ENCODE measurements at regions not wholly inside any gene's neighbourhood (a gene's known extent, or its start where the extent isn't known, plus 50 kb on each side); places are given as distances from the start of the nearest gene placed in this dataset.

DNA sequence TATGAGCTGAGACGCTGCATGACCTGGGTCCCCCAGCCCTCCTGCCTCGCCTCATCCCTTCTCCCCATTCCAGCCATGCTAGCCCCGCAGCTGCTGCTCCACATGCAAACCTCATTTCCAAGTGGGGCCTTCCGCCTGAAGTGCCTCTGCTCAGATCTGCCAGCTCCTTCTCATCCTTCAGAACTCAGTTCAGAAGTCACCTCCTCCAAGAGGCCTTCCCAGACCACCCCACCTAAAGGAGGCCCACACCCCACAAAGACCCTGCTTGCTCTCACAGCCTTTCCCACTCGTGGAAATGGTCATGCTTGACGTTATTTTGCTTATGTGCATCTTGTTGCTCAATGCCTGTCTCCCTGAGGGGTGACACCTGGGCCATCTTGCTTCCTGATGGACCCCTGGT lies 58.7 kb downstream of the RMI2 start:
- no peaks in the 10 kb centered on the region for H3K4me1 ChIP-seq
- H3K36me3 ChIP-seq = no peaks in the 10 kb centered on the region
- H3K27me3 ChIP-seq = no peaks in the 10 kb centered on the region
- DNase-seq = no peak
- H3K4me3 ChIP-seq = no peak overlapping the region
- 75 to 82% methylated on average over 2 to 6 of the region's 6 CpGs for WGBS, 2 donors (ENCODE audit: low coverage in 1 of 2)
- in situ Hi-C loops (cut with MboI; ENCODE audit: low pct_ligation_motif_present in 1 of 4, low pct_unique_long_range_greater_than_20kb in 1 of 4, low sequenced_read_pairs in 3 of 4) = loop anchor here in 3 of 4 donors (10.0 to 25.0 kb wide), 5 partner anchors 121 to 411 kb away; a partner anchor contains a TSS
- intact Hi-C loops (cut with DNase I; ENCODE audit: low total_unique reads) = no loop called here
- no peaks in the 10 kb centered on the region for H3K9me3 ChIP-seq
- no peak overlapping the region for H3K27ac ChIP-seq
- no peak for TF ChIP-seq EP300 (IDR thresholded peaks at IDR 0.05; ENCODE audit: low read depth)
- TF ChIP-seq, protein P1, sequence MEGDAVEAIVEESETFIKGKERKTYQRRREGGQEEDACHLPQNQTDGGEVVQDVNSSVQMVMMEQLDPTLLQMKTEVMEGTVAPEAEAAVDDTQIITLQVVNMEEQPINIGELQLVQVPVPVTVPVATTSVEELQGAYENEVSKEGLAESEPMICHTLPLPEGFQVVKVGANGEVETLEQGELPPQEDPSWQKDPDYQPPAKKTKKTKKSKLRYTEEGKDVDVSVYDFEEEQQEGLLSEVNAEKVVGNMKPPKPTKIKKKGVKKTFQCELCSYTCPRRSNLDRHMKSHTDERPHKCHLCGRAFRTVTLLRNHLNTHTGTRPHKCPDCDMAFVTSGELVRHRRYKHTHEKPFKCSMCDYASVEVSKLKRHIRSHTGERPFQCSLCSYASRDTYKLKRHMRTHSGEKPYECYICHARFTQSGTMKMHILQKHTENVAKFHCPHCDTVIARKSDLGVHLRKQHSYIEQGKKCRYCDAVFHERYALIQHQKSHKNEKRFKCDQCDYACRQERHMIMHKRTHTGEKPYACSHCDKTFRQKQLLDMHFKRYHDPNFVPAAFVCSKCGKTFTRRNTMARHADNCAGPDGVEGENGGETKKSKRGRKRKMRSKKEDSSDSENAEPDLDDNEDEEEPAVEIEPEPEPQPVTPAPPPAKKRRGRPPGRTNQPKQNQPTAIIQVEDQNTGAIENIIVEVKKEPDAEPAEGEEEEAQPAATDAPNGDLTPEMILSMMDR (IDR thresholded peaks at IDR 0.05) = no peak
- no peak for TF ChIP-seq POLR2AphosphoS5 (IDR thresholded peaks at IDR 0.05)
- TF ChIP-seq POLR2A (IDR thresholded peaks at IDR 0.05) = no peak

DNA sequence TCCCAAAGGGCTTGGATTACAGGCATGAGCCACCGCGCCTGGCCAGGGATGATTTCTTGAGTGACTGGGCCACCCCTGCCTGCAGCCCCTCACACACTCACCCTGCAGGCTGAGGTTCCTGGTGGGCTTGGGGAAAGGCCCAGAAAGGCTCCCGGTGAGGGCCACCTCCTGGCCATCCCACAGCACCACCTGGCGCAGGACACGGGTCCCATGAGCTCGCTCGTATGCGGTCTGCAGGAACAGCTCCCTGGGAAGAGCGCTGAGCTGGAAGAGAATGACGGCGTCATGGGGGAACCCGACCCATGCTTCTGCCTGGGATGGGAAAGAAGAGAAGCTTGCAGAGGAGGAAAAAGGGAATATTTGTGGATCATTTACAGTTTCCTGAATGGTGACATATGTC lies 59.3 kb downstream of the RMI2 start:
- WGBS, 2 donors (ENCODE audit: low coverage in 1 of 2) = 89% methylated on average over 12 of the region's 12 CpGs; no CpG with 5 or more reads in 1 of the 2 donors

GRCh38 chr16:11405331-11406176 lies 60.3 kb downstream of the RMI2 start:
- Histone ChIP-seq H3K4me1 (no peaks in the 10 kb centered on the region), H3K9me3 (no peaks in the 10 kb centered on the region), H3K27me3 (no peaks in the 10 kb centered on the region), H3K4me3 (no peak overlapping the region), H3K36me3 (no peaks in the 10 kb centered on the region), H3K27ac (no peak overlapping the region)
- in situ Hi-C loops (cut with MboI; ENCODE audit: low pct_ligation_motif_present in 1 of 4, low pct_unique_long_range_greater_than_20kb in 1 of 4, low sequenced_read_pairs in 3 of 4) = loop anchor here in 3 of 4 donors (10.0 to 25.0 kb wide), 5 partner anchors 119 to 409 kb away; a partner anchor contains a TSS
- peak; percentile 33 for DNase-seq
- 66% methylated on average over 11 of the region's 11 CpGs; no CpG with 5 or more reads in 1 of the 2 donors for WGBS, 2 donors (ENCODE audit: low coverage in 1 of 2)
- intact Hi-C loops (cut with DNase I; ENCODE audit: low total_unique reads) = no loop called here
- TF ChIP-seq POLR2AphosphoS5 (IDR thresholded peaks at IDR 0.05) = no peak
- TF ChIP-seq POLR2A (IDR thresholded peaks at IDR 0.05) = no peak
- TF ChIP-seq, protein P1 (IDR thresholded peaks at IDR 0.05) = peak; percentile 34 to 46 (median 43)

More for the DNA sequence above, 59.3 kb downstream of the RMI2 start:
- Histone ChIP-seq H3K4me1 (no peaks in the 10 kb centered on the region), H3K36me3 (no peaks in the 10 kb centered on the region), H3K4me3 (no peak overlapping the region), H3K27me3 (no peaks in the 10 kb centered on the region), H3K27ac (no peak overlapping the region), H3K9me3 (no peaks in the 10 kb centered on the region)
- TF ChIP-seq POLR2AphosphoS5 (IDR thresholded peaks at IDR 0.05) (no peak), EP300 (IDR thresholded peaks at IDR 0.05; ENCODE audit: low read depth) (no peak)
- in situ Hi-C loops (cut with MboI; ENCODE audit: low pct_ligation_motif_present in 1 of 4, low pct_unique_long_range_greater_than_20kb in 1 of 4, low sequenced_read_pairs in 3 of 4) (loop anchor here in 3 of 4 donors (10.0 to 25.0 kb wide), 5 partner anchors 120 to 410 kb away; a partner anchor contains a TSS), intact Hi-C loops (cut with DNase I; ENCODE audit: low total_unique reads) (no loop called here)
- no peak for DNase-seq

DNA sequence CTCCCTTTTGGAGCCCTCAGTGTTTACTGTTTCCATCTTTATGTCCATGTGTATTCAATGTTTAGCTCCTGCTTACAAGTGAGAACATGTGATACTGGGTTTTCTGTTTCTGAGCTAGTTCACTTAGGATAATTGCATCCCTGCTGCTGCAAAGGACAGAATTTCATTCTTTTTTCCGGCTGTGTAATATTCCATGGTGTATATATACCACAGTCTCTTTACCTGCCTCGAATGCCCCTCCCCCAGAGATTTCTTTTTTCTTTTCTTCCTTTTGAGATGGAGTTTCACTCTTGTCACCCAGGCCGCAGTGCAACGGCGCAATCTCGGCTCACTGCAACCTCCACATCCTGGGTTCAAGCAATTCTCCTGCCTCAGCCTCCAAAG lies 60.9 kb downstream of the RMI2 start:
- no peaks in the 10 kb centered on the region for H3K27me3 ChIP-seq
- in situ Hi-C loops (cut with MboI; ENCODE audit: low pct_ligation_motif_present in 1 of 4, low pct_unique_long_range_greater_than_20kb in 1 of 4, low sequenced_read_pairs in 3 of 4) (loop anchor here in 3 of 4 donors (10.0 to 25.0 kb wide), 5 partner anchors 119 to 409 kb away; a partner anchor contains a TSS), intact Hi-C loops (cut with DNase I; ENCODE audit: low total_unique reads) (no loop called here)
- DNase-seq = no peak
- no peaks in the 10 kb centered on the region for H3K9me3 ChIP-seq
- H3K4me1 ChIP-seq = no peaks in the 10 kb centered on the region
- no peak overlapping the region for H3K4me3 ChIP-seq
- TF ChIP-seq EP300 (IDR thresholded peaks at IDR 0.05; ENCODE audit: low read depth) = no peak
- TF ChIP-seq POLR2A (IDR thresholded peaks at IDR 0.05) = no peak
- TF ChIP-seq, protein P1 (IDR thresholded peaks at IDR 0.05) = no peak
- TF ChIP-seq POLR2AphosphoS5 (IDR thresholded peaks at IDR 0.05) = no peak
- no peaks in the 10 kb centered on the region for H3K36me3 ChIP-seq
- 95% methylated on average over 6 of the region's 6 CpGs; no CpG with 5 or more reads in 1 of the 2 donors for WGBS, 2 donors (ENCODE audit: low coverage in 1 of 2)
- H3K27ac ChIP-seq = no peak overlapping the region

Measured in transverse colon (tissue), 4 donors.